ENCODE measurements at regions not wholly inside any gene's neighbourhood (a gene's known extent, or its start where the extent isn't known, plus 50 kb on each side); places are given as distances from the start of the nearest gene placed in this dataset.
A peak's percentile ranks its signal among the peaks of the same experiment; 100 is the strongest.

DNA sequence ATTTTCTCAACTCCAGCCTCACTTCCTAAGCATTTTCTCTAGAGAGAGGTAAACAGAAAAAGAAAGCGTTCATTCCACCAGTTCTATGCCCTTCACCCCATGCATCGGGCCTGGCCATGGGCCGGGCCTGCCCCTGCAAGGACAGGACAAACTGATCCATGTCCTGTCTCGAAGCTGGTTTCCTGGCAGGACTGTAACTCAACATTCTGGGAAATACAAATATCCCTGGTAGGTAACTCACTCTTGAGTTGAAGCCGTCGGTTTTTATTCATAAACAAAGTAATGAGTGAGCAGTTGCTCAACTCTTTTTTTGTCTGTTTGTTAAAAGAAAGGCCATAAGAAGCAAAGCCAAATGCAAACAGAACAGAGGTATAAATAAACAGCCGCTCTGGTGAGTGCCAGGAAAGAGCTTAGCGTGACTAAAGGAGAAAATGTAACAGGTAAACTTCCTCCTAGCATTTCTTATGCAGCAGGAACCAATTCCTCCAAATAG lies 64.4 kb upstream of the DNAH5 start:
- 19 to 30% (median 22%) methylated on average over 8 of the region's 8 CpGs for WGBS, 5 donors
- DNase-seq, result peak; percentile 60 to 70
- peaks cover 0 to 1% (median under 1%) of the 10 kb centered on the region in 4 donors for H3K9me3 ChIP-seq
- intact Hi-C loops (cut with DNase I; ENCODE audit: low total_unique reads), result no loop called here
- TF ChIP-seq, protein P1, sequence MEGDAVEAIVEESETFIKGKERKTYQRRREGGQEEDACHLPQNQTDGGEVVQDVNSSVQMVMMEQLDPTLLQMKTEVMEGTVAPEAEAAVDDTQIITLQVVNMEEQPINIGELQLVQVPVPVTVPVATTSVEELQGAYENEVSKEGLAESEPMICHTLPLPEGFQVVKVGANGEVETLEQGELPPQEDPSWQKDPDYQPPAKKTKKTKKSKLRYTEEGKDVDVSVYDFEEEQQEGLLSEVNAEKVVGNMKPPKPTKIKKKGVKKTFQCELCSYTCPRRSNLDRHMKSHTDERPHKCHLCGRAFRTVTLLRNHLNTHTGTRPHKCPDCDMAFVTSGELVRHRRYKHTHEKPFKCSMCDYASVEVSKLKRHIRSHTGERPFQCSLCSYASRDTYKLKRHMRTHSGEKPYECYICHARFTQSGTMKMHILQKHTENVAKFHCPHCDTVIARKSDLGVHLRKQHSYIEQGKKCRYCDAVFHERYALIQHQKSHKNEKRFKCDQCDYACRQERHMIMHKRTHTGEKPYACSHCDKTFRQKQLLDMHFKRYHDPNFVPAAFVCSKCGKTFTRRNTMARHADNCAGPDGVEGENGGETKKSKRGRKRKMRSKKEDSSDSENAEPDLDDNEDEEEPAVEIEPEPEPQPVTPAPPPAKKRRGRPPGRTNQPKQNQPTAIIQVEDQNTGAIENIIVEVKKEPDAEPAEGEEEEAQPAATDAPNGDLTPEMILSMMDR (IDR thresholded peaks at IDR 0.05), result no peak
- no peak for TF ChIP-seq POLR2A (IDR thresholded peaks at IDR 0.05)
- peak in 2 of 3 donors; percentile 34 to 75 for TF ChIP-seq POLR2AphosphoS5 (IDR thresholded peaks at IDR 0.05)
- no peak for TF ChIP-seq EP300 (IDR thresholded peaks at IDR 0.05)
- peaks cover 0 to 9% (median 0%) of the 10 kb centered on the region in 3 donors for H3K27me3 ChIP-seq
- H3K27ac ChIP-seq, result peak overlapping the region; percentile 54 to 86 (median 79)
- H3K36me3 ChIP-seq, result no peaks in the 10 kb centered on the region
- H3K4me1 ChIP-seq, result peaks cover 5 to 38% (median 32%) of the 10 kb centered on the region in 4 donors
- no peak overlapping the region for H3K4me3 ChIP-seq

DNA sequence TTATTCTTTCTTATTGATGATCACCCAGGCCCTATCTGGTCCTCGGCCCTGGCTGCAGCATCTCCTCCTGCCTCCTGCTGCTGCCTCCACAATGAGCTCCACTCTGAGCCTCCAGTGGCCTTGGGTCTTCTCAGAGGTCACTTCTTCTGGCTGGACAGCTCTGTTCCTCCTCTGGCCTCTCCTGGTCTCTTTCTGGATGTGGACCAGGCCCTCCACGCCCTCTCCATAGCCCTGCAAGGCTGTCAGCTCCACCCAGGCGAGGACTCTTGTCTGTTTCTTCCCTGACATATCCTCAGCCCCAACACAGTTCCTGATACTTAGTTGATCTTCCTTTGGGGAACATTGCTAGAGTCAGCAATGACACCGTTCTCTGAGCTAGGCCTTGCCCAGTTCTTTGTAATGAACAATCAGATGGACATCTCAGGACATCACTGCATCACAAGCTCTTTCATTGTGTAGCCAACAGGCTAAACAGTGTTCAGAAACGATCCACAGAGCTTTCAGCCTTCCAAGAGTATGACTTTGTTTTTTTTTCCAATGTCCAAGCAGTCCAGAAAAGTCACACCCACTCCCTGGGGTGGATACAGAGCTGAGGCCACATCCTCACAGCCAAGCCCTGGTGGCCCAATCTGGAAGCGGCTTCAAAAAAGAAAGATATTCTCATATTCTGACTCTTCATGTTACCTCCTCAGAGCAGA lies 62.5 kb upstream of the DNAH5 start:
- Histone ChIP-seq H3K36me3 (no peaks in the 10 kb centered on the region), H3K27ac (peak overlapping the region in 1 of 5 donors; percentile 56), H3K27me3 (peaks cover 0 to 9% (median 0%) of the 10 kb centered on the region in 3 donors), H3K4me1 (peaks cover 5 to 32% (median 27%) of the 10 kb centered on the region in 4 donors), H3K9me3 (peaks cover 0 to 6% (median 5%) of the 10 kb centered on the region in 4 donors), H3K4me3 (no peak overlapping the region)
- intact Hi-C loops (cut with DNase I; ENCODE audit: low total_unique reads), result no loop called here
- no peak for TF ChIP-seq POLR2A (IDR thresholded peaks at IDR 0.05)
- TF ChIP-seq EP300 (IDR thresholded peaks at IDR 0.05), result no peak
- TF ChIP-seq POLR2AphosphoS5 (IDR thresholded peaks at IDR 0.05), result no peak
- TF ChIP-seq, protein P1 (IDR thresholded peaks at IDR 0.05), result no peak
- no peak for DNase-seq
- 76 to 81% (median 80%) methylated on average over 6 of the region's 6 CpGs for WGBS, 5 donors

DNA sequence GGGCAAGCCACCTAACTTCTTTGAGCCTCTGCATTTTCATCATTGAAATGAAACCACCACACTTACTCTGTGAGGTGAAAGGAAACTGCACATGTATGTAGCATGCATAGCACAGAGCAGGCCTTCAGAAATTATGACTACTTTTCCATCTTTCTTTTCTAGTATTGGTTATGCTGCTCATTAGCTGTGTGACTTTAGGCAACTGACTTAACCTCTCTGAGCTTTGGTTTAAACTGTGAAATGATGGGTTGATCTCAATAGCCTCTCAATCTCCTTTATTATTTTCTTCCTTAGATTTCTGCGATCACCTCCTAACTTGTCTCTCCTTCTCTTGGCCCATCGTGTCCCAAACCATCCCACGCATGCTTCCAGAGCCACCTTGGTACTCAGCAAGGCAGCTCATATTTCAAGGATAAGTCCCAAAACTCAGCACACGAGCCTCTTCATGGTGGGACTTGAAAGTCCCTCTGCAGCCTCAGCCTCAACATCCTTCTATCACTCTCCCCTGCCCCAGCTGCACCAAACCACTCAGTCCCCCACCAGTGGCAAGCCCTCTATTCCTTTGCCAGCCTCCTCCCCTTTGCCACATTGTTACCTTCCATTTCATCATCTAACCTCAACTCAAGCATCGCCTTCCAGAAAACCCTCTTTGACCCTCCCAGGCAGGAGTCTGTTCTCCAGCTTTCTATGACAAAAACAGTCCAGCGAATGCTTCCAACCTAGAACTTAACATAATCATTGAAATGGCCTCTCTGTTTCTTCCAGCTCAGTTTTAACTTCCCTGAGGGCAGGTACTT lies 60.3 kb upstream of the DNAH5 start:
- Histone ChIP-seq H3K4me1 (peaks cover 0 to 26% (median 15%) of the 10 kb centered on the region in 4 donors), H3K9me3 (peaks cover 0 to 6% (median 5%) of the 10 kb centered on the region in 4 donors), H3K36me3 (no peaks in the 10 kb centered on the region), H3K27me3 (no peaks in the 10 kb centered on the region), H3K4me3 (no peak overlapping the region), H3K27ac (no peak overlapping the region)
- DNase-seq, result no peak
- WGBS, 5 donors, result 84 to 92% (median 88%) methylated on average over 6 of the region's 6 CpGs
- TF ChIP-seq EP300 (IDR thresholded peaks at IDR 0.05) (no peak), POLR2AphosphoS5 (IDR thresholded peaks at IDR 0.05) (no peak), POLR2A (IDR thresholded peaks at IDR 0.05) (no peak)
- TF ChIP-seq, protein P1 (IDR thresholded peaks at IDR 0.05), result no peak
- intact Hi-C loops (cut with DNase I; ENCODE audit: low total_unique reads), result no loop called here

DNA sequence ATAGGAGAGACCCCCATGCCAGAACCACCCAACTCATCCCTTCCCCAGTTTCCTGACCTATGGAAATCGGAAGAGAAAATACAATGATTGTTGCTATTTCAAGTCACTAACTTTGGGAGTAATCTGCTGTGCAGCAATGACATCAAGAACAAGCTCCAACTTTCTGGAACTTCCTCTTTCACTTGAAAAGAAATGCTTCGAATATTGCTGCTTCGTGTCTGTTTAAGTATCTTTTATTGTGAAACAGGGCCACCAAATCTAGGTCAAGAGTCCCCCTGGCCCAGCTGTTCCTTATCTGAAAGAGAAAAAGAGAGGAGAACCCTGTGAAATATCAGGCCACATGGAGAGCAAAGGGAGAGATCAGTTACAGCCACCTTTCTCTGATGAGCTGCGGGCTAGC lies 59.4 kb upstream of the DNAH5 start:
- WGBS, 5 donors, result 70 to 86% (median 83%) methylated on average over 4 of the region's 4 CpGs
- H3K4me1 ChIP-seq, result peaks cover 0 to 22% (median 8%) of the 10 kb centered on the region in 4 donors
- no peaks in the 10 kb centered on the region for H3K27me3 ChIP-seq
- H3K36me3 ChIP-seq, result no peaks in the 10 kb centered on the region
- peaks cover 0 to 6% (median 5%) of the 10 kb centered on the region in 4 donors for H3K9me3 ChIP-seq
- intact Hi-C loops (cut with DNase I; ENCODE audit: low total_unique reads), result no loop called here
- no peak for TF ChIP-seq POLR2AphosphoS5 (IDR thresholded peaks at IDR 0.05)
- TF ChIP-seq EP300 (IDR thresholded peaks at IDR 0.05), result no peak
- TF ChIP-seq, protein P1 (IDR thresholded peaks at IDR 0.05), result no peak
- TF ChIP-seq POLR2A (IDR thresholded peaks at IDR 0.05), result no peak
- no peak for DNase-seq
- H3K4me3 ChIP-seq, result no peak overlapping the region
- no peak overlapping the region for H3K27ac ChIP-seq
